ENCODE measurements at regions not wholly inside any gene's neighbourhood (a gene's known extent, or its start where the extent isn't known, plus 50 kb on each side); places are given as distances from the start of the nearest gene placed in this dataset.

GRCh38 chr5:3145641-3146040 is 394.2 kb upstream of the IRX2 start:
- no peak for DNase-seq (ENCODE audit: low spot score)

GRCh38 chr5:3143382-3143781 is 391.9 kb upstream of the IRX2 start:
- no peak for DNase-seq (ENCODE audit: low spot score)

GRCh38 chr5:3142261-3143027 is 391.0 kb upstream of the IRX2 start:
- DNase-seq (ENCODE audit: low spot score): no peak

- no peak for DNase-seq (ENCODE audit: low spot score)
Measured at GRCh38 chr5:3140117-3140516, 388.6 kb upstream of the IRX2 start.

GRCh38 chr5:3139499-3139931 is 388.0 kb upstream of the IRX2 start:
- no peak for DNase-seq (ENCODE audit: low spot score)

- no peak for DNase-seq (ENCODE audit: low spot score)
Measured at GRCh38 chr5:3131161-3131560, 379.7 kb upstream of the IRX2 start.

- no peak for DNase-seq (ENCODE audit: low spot score)
Measured at GRCh38 chr5:3129252-3129651, 377.8 kb upstream of the IRX2 start.

GRCh38 chr5:3127423-3127911 is 376.0 kb upstream of the IRX2 start:
- no peak for DNase-seq (ENCODE audit: low spot score)

GRCh38 chr5:3126639-3127038 is 375.2 kb upstream of the IRX2 start:
- no peak for DNase-seq (ENCODE audit: low spot score)

GRCh38 chr5:3124410-3124809 is 372.9 kb upstream of the IRX2 start:
- no peak for DNase-seq (ENCODE audit: low spot score)

GRCh38 chr5:3123763-3124157 is 372.3 kb upstream of the IRX2 start:
- no peak for DNase-seq (ENCODE audit: low spot score)

GRCh38 chr5:3122985-3123762 is 371.7 kb upstream of the IRX2 start:
- DNase-seq (ENCODE audit: low spot score): no peak

GRCh38 chr5:3122216-3122615 is 370.7 kb upstream of the IRX2 start:
- no peak for DNase-seq (ENCODE audit: low spot score)

GRCh38 chr5:3121813-3122212 is 370.3 kb upstream of the IRX2 start:
- DNase-seq (ENCODE audit: low spot score): no peak

- no peak for DNase-seq (ENCODE audit: low spot score)
Measured at GRCh38 chr5:3120028-3120427, 368.6 kb upstream of the IRX2 start.

- DNase-seq (ENCODE audit: low spot score): no peak
Measured at GRCh38 chr5:3119435-3119834, 368.0 kb upstream of the IRX2 start.

GRCh38 chr5:3118340-3118739 is 366.9 kb upstream of the IRX2 start:
- no peak for DNase-seq (ENCODE audit: low spot score)

GRCh38 chr5:3116366-3116765 is 364.9 kb upstream of the IRX2 start:
- no peak for DNase-seq (ENCODE audit: low spot score)

- no peak for DNase-seq (ENCODE audit: low spot score)
Measured at GRCh38 chr5:3114467-3114866, 363.0 kb upstream of the IRX2 start.

GRCh38 chr5:3110371-3110770 is 358.9 kb upstream of the IRX2 start:
- no peak for DNase-seq (ENCODE audit: low spot score)

GRCh38 chr5:3107156-3107611 is 355.7 kb upstream of the IRX2 start:
- no peak for DNase-seq (ENCODE audit: low spot score)

GRCh38 chr5:3105581-3105980 is 354.1 kb upstream of the IRX2 start:
- DNase-seq (ENCODE audit: low spot score): no peak

GRCh38 chr5:3105172-3105571 is 353.7 kb upstream of the IRX2 start:
- DNase-seq (ENCODE audit: low spot score): no peak

Data from GM03348 (cell line).